IPS DF 6.9 (cell line): ENCODE measurements at regions not wholly inside any gene's neighbourhood (a gene's known extent, or its start where the extent isn't known, plus 50 kb on each side); places are given as distances from the start of the nearest gene placed in this dataset.

Experiments
- DNase-seq: peaks from one replicate; pipeline ENCODE4 v3.0.0-alpha.2; 2013; ENCODE audit warnings: low read depth, low spot score
- H3K27ac ChIP-seq: one replicate; pipeline ENCODE4 v1.5.1; 2013; ENCODE audit warnings: low read length, control low read depth
- H3K27me3 ChIP-seq: 2 replicates; pipeline ENCODE4 v1.6.1; 2013; ENCODE audit warnings: mild to moderate bottlenecking, low read length; ENCODE audit not compliant: control insufficient read depth, insufficient read depth
- H3K36me3 ChIP-seq: 2 replicates; pipeline ENCODE4 v1.6.1; 2013; ENCODE audit warnings: low read length; ENCODE audit not compliant: control insufficient read depth, insufficient read depth
- H3K4me1 ChIP-seq: 2 replicates; pipeline ENCODE4 v1.6.1; 2013; ENCODE audit warnings: low read length; ENCODE audit not compliant: control insufficient read depth, insufficient read depth
- H3K4me3 ChIP-seq: 2 replicates; pipeline ENCODE4 v1.5.1; 2013; ENCODE audit warnings: mild to moderate bottlenecking, low read length
- H3K9me3 ChIP-seq: 2 replicates; pipeline ENCODE4 v1.6.1; 2013; ENCODE audit warnings: low read length, inconsistent platforms; ENCODE audit not compliant: control insufficient read depth, insufficient read depth
- WGBS: extraction: QIAGEN DNeasy Blood & Tissue Kit; methylation state at CpG from one replicate; pipeline ENCODE4 v1.1.7; 2013; ENCODE audit warnings: mixed read lengths, missing lambda C conversion rate; ENCODE audit not compliant: insufficient read length, insufficient coverage; 5-methylcytosine and 5-hydroxymethylcytosine counted together

GRCh38 chr4:158313566-158313965 is 103.3 kb downstream of the TMEM144 start:
- H3K27me3 ChIP-seq: no peaks in the 10 kb centered on the region
- no CpG with 5 or more reads among the region's 5 CpGs for WGBS
- no peak overlapping the region for H3K27ac ChIP-seq
- no peaks in the 10 kb centered on the region for H3K36me3 ChIP-seq
- no peak overlapping the region for H3K4me3 ChIP-seq
- no peaks in the 10 kb centered on the region for H3K4me1 ChIP-seq
- H3K9me3 ChIP-seq: no peaks in the 10 kb centered on the region
- DNase-seq: no peak

- WGBS: no CpG with 5 or more reads among the region's 5 CpGs
- Histone ChIP-seq H3K4me1 (no peaks in the 10 kb centered on the region), H3K36me3 (no peaks in the 10 kb centered on the region), H3K27ac (no peak overlapping the region), H3K9me3 (no peaks in the 10 kb centered on the region), H3K4me3 (no peak overlapping the region), H3K27me3 (no peaks in the 10 kb centered on the region)
- DNase-seq: no peak
Measured at GRCh38 chr4:158314756-158315487, 104.6 kb downstream of the TMEM144 start.

- DNase-seq: no peak
- H3K27ac ChIP-seq: no peak overlapping the region
- no peaks in the 10 kb centered on the region for H3K4me1 ChIP-seq
- no CpG with 5 or more reads among the region's 2 CpGs for WGBS
- H3K4me3 ChIP-seq: no peak overlapping the region
- H3K9me3 ChIP-seq: no peaks in the 10 kb centered on the region
- H3K27me3 ChIP-seq: no peaks in the 10 kb centered on the region
- no peaks in the 10 kb centered on the region for H3K36me3 ChIP-seq
Measured at GRCh38 chr4:158315706-158316105, 105.4 kb downstream of the TMEM144 start.

- Histone ChIP-seq H3K36me3 (no peaks in the 10 kb centered on the region), H3K27me3 (no peaks in the 10 kb centered on the region), H3K9me3 (no peaks in the 10 kb centered on the region), H3K4me3 (no peak overlapping the region), H3K4me1 (no peaks in the 10 kb centered on the region), H3K27ac (no peak overlapping the region)
- no CpG with 5 or more reads among the region's 1 CpG for WGBS
- no peak for DNase-seq
Measured at GRCh38 chr4:158316264-158316663, 106.0 kb downstream of the TMEM144 start.

- no CpG with 5 or more reads among the region's 7 CpGs for WGBS
- Histone ChIP-seq H3K27ac (no peak overlapping the region), H3K4me1 (no peaks in the 10 kb centered on the region), H3K9me3 (no peaks in the 10 kb centered on the region), H3K4me3 (no peak overlapping the region), H3K36me3 (no peaks in the 10 kb centered on the region), H3K27me3 (no peaks in the 10 kb centered on the region)
- no peak for DNase-seq
Measured at GRCh38 chr4:158319880-158320279, 109.6 kb downstream of the TMEM144 start.

- no peaks in the 10 kb centered on the region for H3K9me3 ChIP-seq
- no CpG with 5 or more reads among the region's 1 CpG for WGBS
- H3K27ac ChIP-seq: no peak overlapping the region
- DNase-seq: no peak
- H3K4me1 ChIP-seq: no peaks in the 10 kb centered on the region
- H3K4me3 ChIP-seq: no peak overlapping the region
- no peaks in the 10 kb centered on the region for H3K36me3 ChIP-seq
- no peaks in the 10 kb centered on the region for H3K27me3 ChIP-seq
Measured at GRCh38 chr4:158322109-158322508, 111.8 kb downstream of the TMEM144 start.

GRCh38 chr4:158327525-158327924 is 117.2 kb downstream of the TMEM144 start:
- Histone ChIP-seq H3K27me3 (no peaks in the 10 kb centered on the region), H3K9me3 (no peaks in the 10 kb centered on the region), H3K27ac (no peak overlapping the region), H3K36me3 (no peaks in the 10 kb centered on the region), H3K4me3 (no peak overlapping the region), H3K4me1 (no peaks in the 10 kb centered on the region)
- no CpG with 5 or more reads among the region's 5 CpGs for WGBS
- DNase-seq: peak; percentile 35

GRCh38 chr4:158331863-158332262 is 121.6 kb downstream of the TMEM144 start:
- Histone ChIP-seq H3K9me3 (no peaks in the 10 kb centered on the region), H3K4me3 (no peak overlapping the region), H3K4me1 (no peaks in the 10 kb centered on the region), H3K27ac (no peak overlapping the region), H3K27me3 (no peaks in the 10 kb centered on the region), H3K36me3 (no peaks in the 10 kb centered on the region)
- no peak for DNase-seq

- WGBS: no CpG with 5 or more reads among the region's 3 CpGs
- no peaks in the 10 kb centered on the region for H3K27me3 ChIP-seq
- peak; percentile 4 for DNase-seq
- no peaks in the 10 kb centered on the region for H3K4me1 ChIP-seq
- H3K36me3 ChIP-seq: no peaks in the 10 kb centered on the region
- no peaks in the 10 kb centered on the region for H3K9me3 ChIP-seq
- H3K27ac ChIP-seq: no peak overlapping the region
- no peak overlapping the region for H3K4me3 ChIP-seq
Measured at GRCh38 chr4:158333820-158334219, 123.5 kb downstream of the TMEM144 start.

- WGBS: no CpG with 5 or more reads among the region's 1 CpG
- DNase-seq: no peak
- Histone ChIP-seq H3K4me3 (no peak overlapping the region), H3K27me3 (no peaks in the 10 kb centered on the region), H3K27ac (no peak overlapping the region), H3K4me1 (no peaks in the 10 kb centered on the region), H3K9me3 (no peaks in the 10 kb centered on the region), H3K36me3 (no peaks in the 10 kb centered on the region)
Measured at GRCh38 chr4:158341896-158342295, 131.6 kb downstream of the TMEM144 start.

- no CpG with 5 or more reads among the region's 4 CpGs for WGBS
- Histone ChIP-seq H3K4me3 (no peak overlapping the region), H3K4me1 (no peaks in the 10 kb centered on the region; the same call in 1 of the 2 replicates), H3K27me3 (no peaks in the 10 kb centered on the region), H3K27ac (no peak overlapping the region), H3K36me3 (no peaks in the 10 kb centered on the region), H3K9me3 (no peaks in the 10 kb centered on the region)
- no peak for DNase-seq
Measured at GRCh38 chr4:158346576-158346975, 136.3 kb downstream of the TMEM144 start.
